DOHH2 (cell line): ENCODE measurements at regions not wholly inside any gene's neighbourhood (a gene's known extent, or its start where the extent isn't known, plus 50 kb on each side); places are given as distances from the start of the nearest gene placed in this dataset.

Experiments
- H3F3A ChIP-seq: fragments of 200-600 bp; sonication (generic), shearing (Covaris generic); 2 replicates; pipeline ENCODE4 v1.6.0; 2016; ENCODE audit warnings: antibody characterized with exemption, mild to moderate bottlenecking; ENCODE audit not compliant: control insufficient read depth, insufficient read depth
- H3K27ac ChIP-seq: fragments of 200-600 bp; sonication (generic); 2 replicates; pipeline ENCODE4 v1.5.1; 2014; ENCODE audit warnings: low read depth, mild to moderate bottlenecking, low read length, moderate library complexity
- H3K27me3 ChIP-seq: fragments of 200-600 bp; sonication (generic); 2 replicates; pipeline ENCODE4 v1.6.1; 2014; ENCODE audit warnings: mild to moderate bottlenecking, low read length, mixed read lengths; ENCODE audit not compliant: control insufficient read depth
- H3K36me3 ChIP-seq: fragments of 200-600 bp; sonication (generic); 2 replicates; pipeline ENCODE4 v1.6.1; 2014; ENCODE audit warnings: mild to moderate bottlenecking, low read length, moderate library complexity, mixed read lengths; ENCODE audit not compliant: control insufficient read depth
- H3K4me1 ChIP-seq: fragments of 200-600 bp; sonication (generic); 2 replicates; pipeline ENCODE4 v1.6.1; 2014; ENCODE audit warnings: mild to moderate bottlenecking, low read length, mixed read lengths; ENCODE audit not compliant: control insufficient read depth
- H3K4me2 ChIP-seq: fragments of 200-600 bp; sonication (generic); 2 replicates; pipeline ENCODE4 v1.6.0; 2014; ENCODE audit warnings: mild to moderate bottlenecking, low read length, moderate library complexity
- H3K4me3 ChIP-seq: fragments of 200-600 bp; sonication (generic); 2 replicates; pipeline ENCODE4 v1.5.1; 2014; ENCODE audit warnings: mild to moderate bottlenecking, low read length, mixed read lengths
- H3K79me2 ChIP-seq: fragments of 200-600 bp; sonication (generic); 2 replicates; pipeline ENCODE4 v1.6.1; 2014; ENCODE audit warnings: mild to moderate bottlenecking, low read length, mixed read lengths; ENCODE audit not compliant: control insufficient read depth
- H3K9me2 ChIP-seq: fragments of 200-600 bp; sonication (generic); replicated peaks from 2 replicates; pipeline ENCODE4 v1.6.1; 2014; ENCODE audit warnings: mild to moderate bottlenecking, low read length, mixed read lengths; ENCODE audit not compliant: control insufficient read depth
- H3K9me3 ChIP-seq: fragments of 200-600 bp; sonication (generic); 2 replicates; pipeline ENCODE4 v1.6.1; 2014; ENCODE audit warnings: antibody characterized with exemption, low read length, mixed read lengths; ENCODE audit not compliant: control insufficient read depth, insufficient read depth
- H4K20me1 ChIP-seq: fragments of 200-600 bp; sonication (generic); 2 replicates; pipeline ENCODE4 v1.6.0; 2014; ENCODE audit warnings: low read depth, mild to moderate bottlenecking, antibody characterized with exemption, low read length, moderate library complexity; ENCODE audit not compliant: control insufficient read depth, insufficient read depth
- CTCF ChIP-seq: fragments of 200-600 bp; sonication (generic); IDR thresholded peaks from one replicate; pipeline ENCODE4 v1.5.1; 2014; ENCODE audit warnings: antibody characterized with exemption, mild to moderate bottlenecking, low read depth, low read length; ENCODE audit not compliant: poor library complexity, severe bottlenecking
- EZH2phosphoT487 ChIP-seq: fragments of 200-600 bp; sonication (generic); IDR thresholded peaks from 2 replicates; pipeline ENCODE4 v1.6.1; 2017; ENCODE audit warnings: borderline replicate concordance, mild to moderate bottlenecking, antibody characterized with exemption, low read length, moderate library complexity, mixed read lengths

GRCh38 chr9:113712053-113712452 lies 164.1 kb upstream of the ZNF618 start:
- no peaks in the 10 kb centered on the region for H3K9me2 ChIP-seq
- H3K27ac ChIP-seq, result no peak overlapping the region
- H3K36me3 ChIP-seq, result no peaks in the 10 kb centered on the region
- no peaks in the 10 kb centered on the region; the same call in 1 of the 2 replicates for H3K27me3 ChIP-seq
- H3K4me1 ChIP-seq, result no peaks in the 10 kb centered on the region
- TF ChIP-seq CTCF (no peak), EZH2phosphoT487 (no peak)
- H3K4me2 ChIP-seq, result no peak overlapping the region
- H3K9me3 ChIP-seq, result no peaks in the 10 kb centered on the region; the same call in 1 of the 2 replicates
- H4K20me1 ChIP-seq, result no peaks in the 10 kb centered on the region
- H3K79me2 ChIP-seq, result no peaks in the 10 kb centered on the region
- no peak overlapping the region for H3K4me3 ChIP-seq
- no peaks in the 10 kb centered on the region for H3F3A ChIP-seq

GRCh38 chr9:113715086-113715485 lies 161.0 kb upstream of the ZNF618 start:
- no peaks in the 10 kb centered on the region for H4K20me1 ChIP-seq
- no peaks in the 10 kb centered on the region for H3F3A ChIP-seq
- no peaks in the 10 kb centered on the region for H3K9me3 ChIP-seq
- no peaks in the 10 kb centered on the region for H3K36me3 ChIP-seq
- H3K4me1 ChIP-seq, result no peaks in the 10 kb centered on the region
- H3K4me2 ChIP-seq, result no peak overlapping the region
- no peak overlapping the region for H3K27ac ChIP-seq
- H3K27me3 ChIP-seq, result no peaks in the 10 kb centered on the region; the same call in 1 of the 2 replicates
- H3K4me3 ChIP-seq, result no peak overlapping the region
- no peaks in the 10 kb centered on the region for H3K79me2 ChIP-seq
- H3K9me2 ChIP-seq, result no peaks in the 10 kb centered on the region
- TF ChIP-seq CTCF, result no peak
- no peak for TF ChIP-seq EZH2phosphoT487

GRCh38 chr9:113719919-113720318 lies 156.2 kb upstream of the ZNF618 start:
- no peaks in the 10 kb centered on the region for H3K9me3 ChIP-seq
- H3K27me3 ChIP-seq, result no peaks in the 10 kb centered on the region; the same call in 1 of the 2 replicates
- no peak for TF ChIP-seq CTCF
- no peak for TF ChIP-seq EZH2phosphoT487
- no peak overlapping the region for H3K4me2 ChIP-seq
- H3K27ac ChIP-seq, result no peak overlapping the region
- H3K4me3 ChIP-seq, result no peak overlapping the region
- H4K20me1 ChIP-seq, result no peaks in the 10 kb centered on the region
- H3K9me2 ChIP-seq, result no peaks in the 10 kb centered on the region
- no peaks in the 10 kb centered on the region for H3K79me2 ChIP-seq
- H3K4me1 ChIP-seq, result no peaks in the 10 kb centered on the region
- H3K36me3 ChIP-seq, result no peaks in the 10 kb centered on the region
- no peaks in the 10 kb centered on the region for H3F3A ChIP-seq

GRCh38 chr9:113720495-113720894 lies 155.6 kb upstream of the ZNF618 start:
- H3K4me2 ChIP-seq, result no peak overlapping the region

More at GRCh38 chr9:113720495-113720894, 155.6 kb upstream of the ZNF618 start:
- no peaks in the 10 kb centered on the region for H3K9me2 ChIP-seq
- H3K27ac ChIP-seq, result no peak overlapping the region
- no peak for TF ChIP-seq EZH2phosphoT487
- TF ChIP-seq CTCF, result no peak
- H3K9me3 ChIP-seq, result no peaks in the 10 kb centered on the region
- no peaks in the 10 kb centered on the region for H3K79me2 ChIP-seq
- no peak overlapping the region for H3K4me3 ChIP-seq
- H3K27me3 ChIP-seq, result no peaks in the 10 kb centered on the region; the same call in 1 of the 2 replicates
- H3F3A ChIP-seq, result no peaks in the 10 kb centered on the region
- no peaks in the 10 kb centered on the region for H4K20me1 ChIP-seq
- H3K4me1 ChIP-seq, result no peaks in the 10 kb centered on the region
- no peaks in the 10 kb centered on the region for H3K36me3 ChIP-seq
